GM12891 (cell line): ENCODE measurements at regions not wholly inside any gene's neighbourhood (a gene's known extent, or its start where the extent isn't known, plus 50 kb on each side); places are given as distances from the start of the nearest gene placed in this dataset.

Experiments
- POLR2AphosphoS5 ChIP-seq: IDR thresholded peaks from 2 replicates; pipeline ENCODE4 v1.6.1; 2011; ENCODE audit warnings: low read depth, low read length, control low read depth
- TAF1 ChIP-seq: IDR thresholded peaks from 2 replicates; pipeline ENCODE4 v1.6.1; 2011; ENCODE audit warnings: low read depth, low read length, control low read depth

- TF ChIP-seq POLR2AphosphoS5 = no peak
- no peak for TF ChIP-seq TAF1
These were observed 68.6 kb upstream of the ONECUT1 start for GRCh38 chr15:52858782-52859176.
